OCI-LY1 (cell line): ENCODE measurements at regions not wholly inside any gene's neighbourhood (a gene's known extent, or its start where the extent isn't known, plus 50 kb on each side); places are given as distances from the start of the nearest gene placed in this dataset.
"Not testable (repeated sequence)": the region's sequence is repeated elsewhere in the genome, so short reads cannot be mapped to it uniquely, and the experiment has no call there.

Experiments used
- H2AFZ ChIP-seq: fragments of 200-600 bp; sonication (generic), shearing (Covaris generic); 2 replicates; pipeline ENCODE4 v1.6.0; 2014; ENCODE audit warnings: antibody characterized with exemption, mild to moderate bottlenecking, low read length
- H3F3A ChIP-seq: fragments of 200-600 bp; sonication (generic), shearing (Covaris generic); 2 replicates; pipeline ENCODE4 v1.6.0; 2014; ENCODE audit warnings: mild to moderate bottlenecking, antibody characterized with exemption, low read length, moderate library complexity; ENCODE audit not compliant: insufficient read depth
- H3K27ac ChIP-seq: fragments of 200-600 bp; sonication (generic); 2 replicates; pipeline ENCODE4 v1.5.1; 2014; ENCODE audit warnings: low read length, mixed run types, mild to moderate bottlenecking, low read depth; ENCODE audit not compliant: poor library complexity, severe bottlenecking
- H3K27me3 ChIP-seq: fragments of 200-600 bp; sonication (generic); 2 replicates; pipeline ENCODE4 v1.6.0; 2014; ENCODE audit warnings: antibody characterized with exemption, mild to moderate bottlenecking, low read length, moderate library complexity; ENCODE audit not compliant: insufficient read depth
- H3K36me3 ChIP-seq: fragments of 200-600 bp; sonication (generic); 2 replicates; pipeline ENCODE4 v1.6.1; 2014; ENCODE audit warnings: mild to moderate bottlenecking, antibody characterized with exemption, low read length, moderate library complexity, mixed read lengths; ENCODE audit not compliant: insufficient read depth
- H3K4me1 ChIP-seq: fragments of 200-600 bp; sonication (generic); 2 replicates; pipeline ENCODE4 v1.5.1; 2014; ENCODE audit warnings: mild to moderate bottlenecking, low read length, moderate library complexity; ENCODE audit not compliant: insufficient read depth, severe bottlenecking
- H3K4me2 ChIP-seq: fragments of 200-600 bp; sonication (generic), shearing (Covaris generic); 2 replicates; pipeline ENCODE4 v1.6.1; 2014; ENCODE audit warnings: low read length
- H3K4me3 ChIP-seq: fragments of 200-600 bp; sonication (generic); 2 replicates; pipeline ENCODE4 v1.5.1; 2014; ENCODE audit warnings: low read length, low read depth, mild to moderate bottlenecking, mixed read lengths; ENCODE audit not compliant: poor library complexity, severe bottlenecking
- H3K79me2 ChIP-seq: fragments of 200-600 bp; shearing (Covaris generic); 2 replicates; pipeline ENCODE4 v1.6.1; 2016; ENCODE audit warnings: mixed run types, low read length, mixed read lengths; ENCODE audit not compliant: insufficient read depth
- H3K9ac ChIP-seq: fragments of 200-600 bp; sonication (generic), shearing (Covaris generic); 2 replicates; pipeline ENCODE4 v1.6.1; 2014; ENCODE audit warnings: mild to moderate bottlenecking, low read length, mixed read lengths
- H3K9me2 ChIP-seq: fragments of 200-600 bp; sonication (generic), shearing (Covaris generic); 2 replicates; pipeline ENCODE4 v1.6.1; 2014; ENCODE audit warnings: low read depth, mild to moderate bottlenecking, low read length, mixed read lengths
- H3K9me3 ChIP-seq: fragments of 200-600 bp; shearing (Covaris generic); 2 replicates; pipeline ENCODE4 v1.6.1; 2014; ENCODE audit warnings: low read length, mixed read lengths
- H4K20me1 ChIP-seq: fragments of 200-600 bp; sonication (generic), shearing (Covaris generic); 2 replicates; pipeline ENCODE4 v1.6.0; 2016; ENCODE audit warnings: mild to moderate bottlenecking, low read length; ENCODE audit not compliant: insufficient read depth
- EZH2 ChIP-seq: fragments of 200-600 bp; sonication (generic), shearing (Covaris generic); IDR thresholded peaks from 2 replicates; pipeline ENCODE4 v1.8.0; 2017; ENCODE audit warnings: borderline replicate concordance, mixed run types, mild to moderate bottlenecking, antibody characterized with exemption, low read length, moderate library complexity, mixed read lengths
- TF ChIP-seq, protein P1 (sequence below): fragments of 200-600 bp; sonication (generic), shearing (Covaris generic); IDR thresholded peaks from 2 replicates; pipeline ENCODE4 v1.5.1; 2017; ENCODE audit warnings: mild to moderate bottlenecking, antibody characterized with exemption, low read length, moderate library complexity, mixed read lengths

DNA sequence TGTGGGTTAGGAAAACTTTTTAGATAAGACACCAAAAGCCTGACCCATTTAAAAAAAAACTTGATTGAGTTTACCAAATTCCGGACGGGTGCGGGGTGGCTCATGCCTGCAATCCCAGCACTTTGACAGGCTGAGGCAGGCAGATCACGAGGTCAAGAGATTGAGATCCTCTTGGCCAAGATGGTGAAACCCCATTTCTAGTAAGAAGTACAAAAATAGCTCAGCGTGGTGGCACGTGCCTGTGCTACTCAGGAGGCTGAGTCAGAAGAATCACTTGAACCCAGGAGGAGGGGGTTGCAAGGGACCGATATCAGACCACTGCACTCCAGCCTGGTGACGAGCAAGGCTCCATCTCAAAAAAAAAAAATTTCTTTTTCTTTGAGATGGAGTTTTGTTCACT is 307.8 kb upstream of the USP9Y start:
- Histone ChIP-seq H3K4me3 (no peak overlapping the region), H3K79me2 (no peaks in the 10 kb centered on the region), H4K20me1 (no peaks in the 10 kb centered on the region), H3F3A (no peaks in the 10 kb centered on the region), H3K27me3 (no peaks in the 10 kb centered on the region), H3K27ac (no peak overlapping the region), H2AFZ (no peak overlapping the region), H3K4me1 (no peaks in the 10 kb centered on the region), H3K9me2 (no peaks in the 10 kb centered on the region), H3K4me2 (no peak overlapping the region), H3K36me3 (no peaks in the 10 kb centered on the region), H3K9ac (no peak overlapping the region), H3K9me3 (no peaks in the 10 kb centered on the region)
- no peak for TF ChIP-seq EZH2
- TF ChIP-seq, protein P1, sequence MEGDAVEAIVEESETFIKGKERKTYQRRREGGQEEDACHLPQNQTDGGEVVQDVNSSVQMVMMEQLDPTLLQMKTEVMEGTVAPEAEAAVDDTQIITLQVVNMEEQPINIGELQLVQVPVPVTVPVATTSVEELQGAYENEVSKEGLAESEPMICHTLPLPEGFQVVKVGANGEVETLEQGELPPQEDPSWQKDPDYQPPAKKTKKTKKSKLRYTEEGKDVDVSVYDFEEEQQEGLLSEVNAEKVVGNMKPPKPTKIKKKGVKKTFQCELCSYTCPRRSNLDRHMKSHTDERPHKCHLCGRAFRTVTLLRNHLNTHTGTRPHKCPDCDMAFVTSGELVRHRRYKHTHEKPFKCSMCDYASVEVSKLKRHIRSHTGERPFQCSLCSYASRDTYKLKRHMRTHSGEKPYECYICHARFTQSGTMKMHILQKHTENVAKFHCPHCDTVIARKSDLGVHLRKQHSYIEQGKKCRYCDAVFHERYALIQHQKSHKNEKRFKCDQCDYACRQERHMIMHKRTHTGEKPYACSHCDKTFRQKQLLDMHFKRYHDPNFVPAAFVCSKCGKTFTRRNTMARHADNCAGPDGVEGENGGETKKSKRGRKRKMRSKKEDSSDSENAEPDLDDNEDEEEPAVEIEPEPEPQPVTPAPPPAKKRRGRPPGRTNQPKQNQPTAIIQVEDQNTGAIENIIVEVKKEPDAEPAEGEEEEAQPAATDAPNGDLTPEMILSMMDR: no peak

DNA sequence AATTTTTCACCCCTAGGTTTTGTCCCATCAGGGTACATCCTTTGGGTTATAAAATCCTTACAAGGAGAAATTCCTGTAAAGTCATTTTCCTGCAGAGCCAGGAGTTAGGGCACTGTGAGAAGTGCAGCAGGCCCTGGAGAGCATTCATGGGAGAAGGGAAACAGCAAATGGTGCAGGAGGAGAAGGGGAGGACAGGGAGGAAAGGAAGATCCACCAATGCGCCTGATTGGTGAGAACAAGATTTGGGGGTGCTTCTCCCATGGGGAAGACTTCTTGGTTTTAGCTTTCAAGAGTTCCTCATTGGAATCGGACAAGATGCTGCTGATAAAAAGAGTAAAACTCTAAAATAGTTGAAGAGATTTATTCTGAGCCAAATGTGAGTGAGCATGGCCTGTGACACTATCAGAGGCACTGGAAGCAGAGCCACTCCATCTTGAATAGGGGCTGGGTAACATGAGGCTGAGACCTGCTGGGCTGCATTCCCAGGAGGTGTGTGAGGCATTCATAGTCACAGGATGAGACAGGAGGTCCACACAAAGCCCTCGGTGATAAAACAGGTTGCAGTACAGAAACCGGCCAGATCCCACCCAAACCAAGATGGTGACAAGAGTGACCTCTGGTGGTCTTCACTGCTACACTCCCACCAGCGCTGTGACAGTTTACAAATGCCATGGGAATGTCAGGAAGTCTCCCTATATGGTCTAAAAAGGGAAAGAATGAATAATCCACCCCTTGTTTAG is 305.5 kb upstream of the USP9Y start:
- H3K4me1 ChIP-seq, H3K9me3 ChIP-seq, H3K9me2 ChIP-seq, H2AFZ ChIP-seq, H3K4me2 ChIP-seq, H3F3A ChIP-seq, H3K79me2 ChIP-seq, H3K27ac ChIP-seq, H3K36me3 ChIP-seq, H4K20me1 ChIP-seq, H3K27me3 ChIP-seq, H3K9ac ChIP-seq, H3K4me3 ChIP-seq: not testable (repeated sequence)
- TF ChIP-seq, protein P1: peak; percentile 21; the same call in 1 of the 2 replicates

GRCh38 chrY:12403916-12404315 is 297.1 kb upstream of the USP9Y start:
- H3K27me3 ChIP-seq: no peaks in the 10 kb centered on the region
- H3F3A ChIP-seq: no peaks in the 10 kb centered on the region
- no peak overlapping the region for H3K4me2 ChIP-seq

More at GRCh38 chrY:12403916-12404315, 297.1 kb upstream of the USP9Y start:
- H3K9me2 ChIP-seq: no peaks in the 10 kb centered on the region
- no peak overlapping the region for H3K9ac ChIP-seq
- no peaks in the 10 kb centered on the region for H3K79me2 ChIP-seq
- no peak overlapping the region for H3K27ac ChIP-seq
- H3K9me3 ChIP-seq: no peaks in the 10 kb centered on the region
- TF ChIP-seq, protein P1: no peak
- TF ChIP-seq EZH2: no peak
- H3K4me3 ChIP-seq: no peak overlapping the region
- H3K4me1 ChIP-seq: no peaks in the 10 kb centered on the region
- no peaks in the 10 kb centered on the region for H4K20me1 ChIP-seq
- no peak overlapping the region for H2AFZ ChIP-seq
- no peaks in the 10 kb centered on the region for H3K36me3 ChIP-seq
